MM.1S (cell line): ENCODE measurements at regions not wholly inside any gene's neighbourhood (a gene's known extent, or its start where the extent isn't known, plus 50 kb on each side); places are given as distances from the start of the nearest gene placed in this dataset.

Experiments used
- CTCF ChIP-seq: fragments of 300-600 bp; sonication (generic); IDR thresholded peaks from 2 replicates; pipeline ENCODE4 v1.5.1; 2016; ENCODE audit warnings: antibody characterized with exemption, low read length, mixed read lengths
- EZH2 ChIP-seq: fragments of 300-600 bp; sonication (generic); optimal IDR thresholded peaks from 2 replicates; pipeline ENCODE3; 2017; ENCODE audit warnings: low read depth, mild to moderate bottlenecking, antibody characterized with exemption, low read length, mixed read lengths

GRCh38 chr3:31346542-31346979 is 186.2 kb upstream of the STT3B start:
- TF ChIP-seq CTCF: no peak
- no peak for TF ChIP-seq EZH2
